Omental fat pad (tissue), 3 donors: ENCODE measurements at regions not wholly inside any gene's neighbourhood (a gene's known extent, or its start where the extent isn't known, plus 50 kb on each side); places are given as distances from the start of the nearest gene placed in this dataset.

Experiments used
- ATAC-seq: fragments of 150-250 bp; one replicate; pipeline ENCODE4 v1.9.1; 2016; ENCODE audit warnings: mild to moderate bottlenecking, moderate library complexity; ENCODE audit not compliant: low FRiP score
- DNase-seq: peaks from one replicate; pipeline ENCODE4 v3.0.0-alpha.2; 2019; ENCODE audit warnings: low spot score
- TF ChIP-seq, protein P1 (sequence below), 3 donors: fragments of 450-650 bp; IDR thresholded peaks; one replicate each; pipeline ENCODE4 v1.5.1; 2016 to 2017; ENCODE audit warnings: antibody characterized with exemption in 3 of 3, mild to moderate bottlenecking in 3 of 3, moderate library complexity in 2 of 3

DNA sequence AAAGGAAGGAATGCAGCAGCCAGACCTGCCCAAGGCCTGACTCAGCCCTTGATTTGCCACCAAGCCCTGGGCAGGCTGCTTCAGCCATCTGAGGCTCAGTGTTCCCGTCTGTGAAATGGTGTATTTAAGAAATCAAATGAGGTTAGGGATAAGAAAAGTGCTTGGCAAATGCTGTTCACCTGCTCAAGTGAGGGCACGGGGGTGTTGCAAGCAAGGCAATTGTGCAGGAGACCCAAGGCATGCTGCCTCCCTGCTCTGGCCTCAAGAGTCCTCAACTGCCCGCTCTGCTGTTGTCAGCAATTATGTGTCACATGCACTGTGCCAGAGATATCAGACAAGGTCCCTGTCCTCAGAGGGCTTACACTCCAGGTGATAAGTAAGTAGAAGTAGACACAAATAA lies 101.8 kb downstream of the TPRA1 start:
- DNase-seq (no peak), ATAC-seq (no peak)
- TF ChIP-seq, protein P1, sequence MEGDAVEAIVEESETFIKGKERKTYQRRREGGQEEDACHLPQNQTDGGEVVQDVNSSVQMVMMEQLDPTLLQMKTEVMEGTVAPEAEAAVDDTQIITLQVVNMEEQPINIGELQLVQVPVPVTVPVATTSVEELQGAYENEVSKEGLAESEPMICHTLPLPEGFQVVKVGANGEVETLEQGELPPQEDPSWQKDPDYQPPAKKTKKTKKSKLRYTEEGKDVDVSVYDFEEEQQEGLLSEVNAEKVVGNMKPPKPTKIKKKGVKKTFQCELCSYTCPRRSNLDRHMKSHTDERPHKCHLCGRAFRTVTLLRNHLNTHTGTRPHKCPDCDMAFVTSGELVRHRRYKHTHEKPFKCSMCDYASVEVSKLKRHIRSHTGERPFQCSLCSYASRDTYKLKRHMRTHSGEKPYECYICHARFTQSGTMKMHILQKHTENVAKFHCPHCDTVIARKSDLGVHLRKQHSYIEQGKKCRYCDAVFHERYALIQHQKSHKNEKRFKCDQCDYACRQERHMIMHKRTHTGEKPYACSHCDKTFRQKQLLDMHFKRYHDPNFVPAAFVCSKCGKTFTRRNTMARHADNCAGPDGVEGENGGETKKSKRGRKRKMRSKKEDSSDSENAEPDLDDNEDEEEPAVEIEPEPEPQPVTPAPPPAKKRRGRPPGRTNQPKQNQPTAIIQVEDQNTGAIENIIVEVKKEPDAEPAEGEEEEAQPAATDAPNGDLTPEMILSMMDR (IDR thresholded peaks at IDR 0.05) = no peak

DNA sequence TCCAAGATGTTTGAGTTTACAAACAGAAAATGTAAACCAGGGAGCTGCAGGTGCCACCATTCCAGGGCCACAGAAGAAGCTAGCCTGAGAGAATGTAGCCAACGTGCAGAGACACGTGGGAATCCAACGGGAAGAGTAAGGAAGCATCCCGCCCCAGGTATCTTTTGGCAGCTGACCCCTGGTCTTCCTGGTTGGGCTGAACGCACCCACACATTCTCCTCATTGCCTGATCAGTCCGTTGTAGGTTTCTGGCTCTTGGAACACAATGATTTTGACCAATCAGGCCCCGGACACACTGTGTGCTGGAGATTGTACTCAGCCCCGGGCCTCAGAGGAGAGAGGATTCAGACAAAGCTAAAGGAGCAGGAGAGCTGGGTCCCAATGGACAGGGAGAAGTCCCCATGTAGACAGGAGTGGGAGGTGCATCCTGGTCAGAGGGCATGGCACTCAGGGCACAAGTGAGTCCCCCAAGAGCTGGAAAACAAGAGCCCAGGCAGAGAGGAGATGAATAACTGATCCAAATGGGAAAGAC lies 102.3 kb downstream of the TPRA1 start:
- DNase-seq (no peak), ATAC-seq (no peak)
- TF ChIP-seq, protein P1 (IDR thresholded peaks at IDR 0.05) = no peak

DNA sequence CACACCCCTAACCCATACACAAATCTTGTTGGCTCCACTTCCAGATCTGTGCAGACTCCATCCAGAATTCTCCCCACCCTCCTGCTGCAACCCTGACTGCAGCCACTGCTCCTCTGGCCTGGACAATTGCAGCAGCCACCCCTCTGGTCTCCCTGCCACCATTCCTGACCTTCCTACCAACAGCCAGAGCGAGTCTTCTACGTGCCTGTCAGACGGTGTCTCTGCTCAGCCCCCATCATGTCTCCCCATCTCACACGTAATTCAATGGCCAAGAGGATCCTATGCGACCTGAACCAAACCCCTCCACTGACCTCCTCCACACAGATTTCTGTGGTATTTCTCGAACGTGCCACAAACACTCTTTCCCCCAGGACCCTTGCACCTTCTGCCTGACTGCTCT lies 103.3 kb downstream of the TPRA1 start:
- TF ChIP-seq, protein P1 (IDR thresholded peaks at IDR 0.05) = no peak
- no peak for ATAC-seq
- no peak for DNase-seq

DNA sequence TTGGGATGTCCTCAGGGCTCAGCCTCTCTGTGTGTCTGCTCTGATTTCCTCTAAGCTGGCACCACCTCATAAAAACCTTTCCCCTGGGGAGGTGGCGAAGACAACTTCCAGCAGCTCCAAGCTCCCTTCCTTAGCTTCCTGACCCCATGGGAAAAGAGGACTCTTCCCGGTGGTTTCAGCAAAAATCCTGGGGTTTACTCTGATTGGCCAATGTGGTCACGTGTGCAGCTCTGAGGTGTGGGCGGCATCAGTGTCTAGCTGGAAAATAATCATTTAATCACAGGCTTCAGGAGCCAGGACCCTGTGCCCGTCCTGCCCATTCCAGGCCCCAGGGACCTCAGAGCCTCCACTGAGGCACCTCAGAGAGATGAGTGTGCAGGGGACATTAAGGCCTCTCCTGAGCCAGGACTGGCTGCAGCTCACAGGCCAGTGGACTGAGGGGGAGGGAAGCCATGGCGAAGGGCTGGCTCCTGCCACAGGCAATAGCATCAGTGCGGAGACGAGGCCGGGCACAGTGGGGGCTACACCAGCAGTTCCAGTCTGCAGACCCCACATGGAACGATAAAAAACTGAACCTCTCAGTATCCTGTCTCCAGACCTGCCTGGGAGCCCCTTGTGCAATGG lies 104.1 kb downstream of the TPRA1 start:
- DNase-seq = peak; percentile 14
- ATAC-seq = no peak
- TF ChIP-seq, protein P1 (IDR thresholded peaks at IDR 0.05) = no peak

DNA sequence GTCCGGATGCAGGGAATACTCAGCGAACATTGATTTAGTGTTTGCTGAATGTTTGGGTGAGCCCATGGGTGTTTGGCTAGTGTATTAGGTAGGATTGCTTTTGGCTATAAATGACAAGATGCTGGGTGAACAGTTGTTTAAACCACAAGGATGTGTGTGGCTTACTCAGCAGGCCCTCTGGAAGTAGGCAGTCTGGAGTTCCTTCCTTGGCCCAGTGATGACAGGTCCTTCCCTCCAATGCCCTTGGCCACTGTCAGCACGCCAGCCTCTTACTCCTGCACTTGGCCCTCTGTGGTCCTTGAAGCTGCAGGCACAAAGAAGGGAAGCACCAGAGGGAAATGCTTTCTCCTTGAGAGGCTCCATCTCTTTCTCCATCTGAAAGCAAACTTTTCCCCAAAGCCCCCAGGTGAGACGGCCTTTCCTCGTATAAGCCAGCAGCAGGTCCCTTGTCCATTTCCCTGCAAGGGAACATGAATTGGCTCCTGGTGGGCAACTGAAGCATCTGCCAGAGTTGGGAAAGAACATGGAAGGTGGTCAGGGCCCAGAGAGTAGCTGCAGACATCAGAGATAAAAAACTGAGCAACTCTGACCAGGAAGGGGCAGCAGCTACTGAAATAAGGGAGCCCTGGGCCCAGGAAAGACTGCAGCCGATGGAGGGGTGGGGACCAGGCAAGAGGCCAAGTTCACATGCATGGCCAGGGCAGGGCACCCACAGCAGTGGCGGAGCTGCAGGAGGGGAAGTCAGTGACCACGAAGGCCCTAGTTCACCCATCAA lies 105.0 kb downstream of the TPRA1 start:
- DNase-seq = no peak

DNA sequence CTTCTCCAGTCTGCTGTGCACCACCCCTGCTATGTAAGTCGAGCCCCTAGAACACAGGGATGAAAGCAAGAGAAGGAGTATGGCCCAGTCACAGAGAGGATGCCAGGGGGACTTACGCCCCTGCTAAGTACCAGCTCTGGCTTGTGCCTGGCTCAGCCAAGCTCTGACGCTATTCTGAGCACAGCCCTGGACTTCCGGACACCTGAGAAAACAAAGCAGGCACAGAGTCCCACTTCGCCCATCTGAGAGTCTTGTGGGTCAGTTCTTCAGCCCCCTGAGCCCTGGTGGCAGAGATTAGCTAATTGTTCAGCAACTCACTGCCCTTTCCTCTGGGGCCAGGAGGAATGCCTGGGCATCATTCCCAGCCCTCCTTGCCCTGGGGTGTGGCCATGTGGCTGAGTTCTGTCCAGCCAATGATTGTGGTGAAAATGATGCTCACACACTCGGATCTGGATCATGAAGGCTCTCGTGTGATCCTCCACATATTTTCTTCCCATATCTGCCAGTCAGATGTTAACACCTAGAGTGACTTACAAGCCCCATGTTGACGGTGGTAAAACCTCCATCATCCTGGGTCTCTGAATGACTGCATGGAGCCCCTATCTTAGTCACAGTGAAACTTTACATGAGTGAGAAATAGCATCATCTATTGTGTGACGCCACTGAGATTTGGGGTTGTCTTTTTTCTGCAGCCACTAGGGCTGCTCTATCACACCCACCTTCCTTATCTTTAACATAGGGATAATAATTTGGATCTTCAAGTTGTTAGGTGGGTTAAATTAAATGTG lies 105.7 kb downstream of the TPRA1 start:
- ATAC-seq (no peak), DNase-seq (no peak)
- TF ChIP-seq, protein P1 (IDR thresholded peaks at IDR 0.05) = no peak

More for the DNA sequence above, 105.0 kb downstream of the TPRA1 start:
- ATAC-seq = no peak
- TF ChIP-seq, protein P1 (IDR thresholded peaks at IDR 0.05) = no peak
